Prostate gland (tissue), 2 donors: ENCODE measurements at regions not wholly inside any gene's neighbourhood (a gene's known extent, or its start where the extent isn't known, plus 50 kb on each side); places are given as distances from the start of the nearest gene placed in this dataset.
"Not testable (repeated sequence)": the region's sequence is repeated elsewhere in the genome, so short reads cannot be mapped to it uniquely, and the experiment has no call there.

ENCODE experiments used
- DNase-seq: peaks from one replicate; pipeline ENCODE4 v3.0.0-alpha.2; 2019; ENCODE audit warnings: low spot score
- H3K27ac ChIP-seq, 2 donors: fragments of 200-600 bp; sonication (generic); 2 replicates each; pipeline ENCODE4 v1.5.1; 2017 to 2019
- H3K27me3 ChIP-seq: fragments of 200-600 bp; sonication (generic); replicated peaks from 2 replicates; pipeline ENCODE4 v1.5.1; 2019; ENCODE audit not compliant: insufficient read depth
- H3K36me3 ChIP-seq, 2 donors: fragments of 200-600 bp; sonication (generic); 1 replicate in 1 of 2; 2 replicates in 1 of 2; pipeline versions ENCODE4 v1.5.1 to v1.8.1; 2017 to 2019
- H3K4me1 ChIP-seq: fragments of 200-600 bp; sonication (generic); replicated peaks from 2 replicates; pipeline ENCODE4 v1.5.1; 2019
- H3K4me3 ChIP-seq, 2 donors: fragments of 200-600 bp; sonication (generic); 2 replicates each; pipeline ENCODE4 v1.5.1; 2017 to 2019
- H3K9me3 ChIP-seq: fragments of 200-600 bp; sonication (generic); 2 replicates; pipeline ENCODE4 v1.5.1; 2017
- POLR2A ChIP-seq: fragments of 450-650 bp; IDR thresholded peaks from one replicate; pipeline ENCODE4 v1.6.1; 2016; ENCODE audit warnings: antibody characterized with exemption, mild to moderate bottlenecking
- POLR2AphosphoS5 ChIP-seq: sonication (generic); formaldehyde crosslinking; IDR thresholded peaks from one replicate; pipeline ENCODE4 v1.6.1; 2017; ENCODE audit warnings: antibody characterized with exemption
- WGBS: methylation state at CpG from one replicate; pipeline ENCODE4 v1.1.5; 2018; 5-methylcytosine and 5-hydroxymethylcytosine counted together
- intact Hi-C: fragments of 100-400 bp; cut with DNase I; formaldehyde crosslinking; loops from one replicate; pipeline ENCODE4 v1.14.2; 2022
- TF ChIP-seq, protein P1 (sequence below), 4 experiments: fragments of 200-600 bp in 2 of 4; fragments of 450-650 bp in 2 of 4; sonication (generic) in 2 of 4; IDR thresholded peaks; 1 replicate in 3 of 4; 2 replicates in 1 of 4; pipeline ENCODE4 v1.5.1; 2016 to 2019; ENCODE audit warnings: antibody characterized with exemption in 4 of 4, mild to moderate bottlenecking in 2 of 4, moderate library complexity in 2 of 4

DNA sequence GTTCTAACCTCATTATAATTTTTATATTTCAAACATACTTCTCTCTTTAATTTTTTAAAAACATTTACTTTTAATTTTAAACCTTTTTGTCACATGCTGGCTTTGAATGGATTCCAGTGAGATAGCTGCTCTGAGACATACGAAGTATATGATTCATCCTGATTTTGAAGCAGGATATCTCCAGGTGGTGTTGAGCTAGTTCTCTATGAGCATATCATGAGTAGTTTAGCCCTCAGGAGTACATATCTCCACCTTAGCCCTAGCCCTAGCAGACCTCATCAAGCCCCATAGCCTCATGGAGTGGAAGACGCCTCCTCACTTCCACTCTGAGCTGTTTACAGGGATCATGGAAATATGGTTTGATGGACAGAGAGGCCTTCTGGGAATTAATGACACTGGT is 183.2 kb upstream of the C21orf91 start:
- Histone ChIP-seq H3K36me3 (no peaks in the 10 kb centered on the region), H3K27ac (no peak overlapping the region), H3K4me3 (no peak overlapping the region), H3K9me3 (no peaks in the 10 kb centered on the region), H3K27me3 (no peaks in the 10 kb centered on the region), H3K4me1 (no peaks in the 10 kb centered on the region)
- TF ChIP-seq POLR2A (no peak), POLR2AphosphoS5 (no peak)
- TF ChIP-seq, protein P1, sequence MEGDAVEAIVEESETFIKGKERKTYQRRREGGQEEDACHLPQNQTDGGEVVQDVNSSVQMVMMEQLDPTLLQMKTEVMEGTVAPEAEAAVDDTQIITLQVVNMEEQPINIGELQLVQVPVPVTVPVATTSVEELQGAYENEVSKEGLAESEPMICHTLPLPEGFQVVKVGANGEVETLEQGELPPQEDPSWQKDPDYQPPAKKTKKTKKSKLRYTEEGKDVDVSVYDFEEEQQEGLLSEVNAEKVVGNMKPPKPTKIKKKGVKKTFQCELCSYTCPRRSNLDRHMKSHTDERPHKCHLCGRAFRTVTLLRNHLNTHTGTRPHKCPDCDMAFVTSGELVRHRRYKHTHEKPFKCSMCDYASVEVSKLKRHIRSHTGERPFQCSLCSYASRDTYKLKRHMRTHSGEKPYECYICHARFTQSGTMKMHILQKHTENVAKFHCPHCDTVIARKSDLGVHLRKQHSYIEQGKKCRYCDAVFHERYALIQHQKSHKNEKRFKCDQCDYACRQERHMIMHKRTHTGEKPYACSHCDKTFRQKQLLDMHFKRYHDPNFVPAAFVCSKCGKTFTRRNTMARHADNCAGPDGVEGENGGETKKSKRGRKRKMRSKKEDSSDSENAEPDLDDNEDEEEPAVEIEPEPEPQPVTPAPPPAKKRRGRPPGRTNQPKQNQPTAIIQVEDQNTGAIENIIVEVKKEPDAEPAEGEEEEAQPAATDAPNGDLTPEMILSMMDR (IDR thresholded peaks at IDR 0.05), result no peak
- intact Hi-C loops, result no loop called here
- 96% methylated on average over 2 of the region's 2 CpGs for WGBS
- no peak for DNase-seq

DNA sequence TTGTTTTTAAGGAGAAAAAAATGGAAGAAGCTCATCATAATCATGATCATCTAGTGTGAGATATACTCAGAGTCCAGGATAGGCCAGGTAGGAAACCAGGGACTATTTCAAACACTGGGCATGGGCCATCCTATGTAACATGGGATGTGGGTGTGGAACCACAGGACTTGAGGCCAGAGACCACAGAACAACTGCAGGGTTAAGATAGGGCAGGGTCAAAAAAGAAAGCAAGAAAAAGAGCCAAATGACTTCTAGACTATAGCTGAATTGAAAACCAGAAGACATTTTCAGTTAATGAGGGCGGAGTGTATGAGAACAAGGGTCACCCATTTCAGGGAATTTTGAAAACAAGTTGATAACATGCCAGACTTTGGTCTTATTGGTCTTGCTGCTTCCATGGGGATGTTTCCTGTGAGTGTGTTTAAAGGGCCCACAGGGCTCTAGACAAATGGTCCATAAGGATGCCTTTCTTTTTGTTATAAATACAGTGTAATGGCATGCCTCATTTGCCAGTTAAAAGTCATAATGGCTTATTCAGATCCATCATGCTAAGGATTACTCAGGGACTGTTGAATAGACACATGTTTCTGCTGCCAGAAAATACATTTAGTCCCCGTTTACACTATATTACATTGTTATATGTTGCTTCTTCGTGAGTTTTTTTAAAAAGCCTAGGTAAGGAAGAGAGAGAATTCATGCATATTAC is 182.0 kb upstream of the C21orf91 start:
- Histone ChIP-seq H3K27ac (no peak overlapping the region), H3K36me3 (no peaks in the 10 kb centered on the region), H3K9me3 (no peaks in the 10 kb centered on the region), H3K4me3 (no peak overlapping the region), H3K4me1 (no peaks in the 10 kb centered on the region), H3K27me3 (no peaks in the 10 kb centered on the region)
- TF ChIP-seq POLR2AphosphoS5 (no peak), POLR2A (no peak)
- TF ChIP-seq, protein P1 (IDR thresholded peaks at IDR 0.05), result no peak
- intact Hi-C loops, result no loop called here
- DNase-seq, result no peak
- WGBS, result 85% methylated on average over 3 of the region's 3 CpGs

DNA sequence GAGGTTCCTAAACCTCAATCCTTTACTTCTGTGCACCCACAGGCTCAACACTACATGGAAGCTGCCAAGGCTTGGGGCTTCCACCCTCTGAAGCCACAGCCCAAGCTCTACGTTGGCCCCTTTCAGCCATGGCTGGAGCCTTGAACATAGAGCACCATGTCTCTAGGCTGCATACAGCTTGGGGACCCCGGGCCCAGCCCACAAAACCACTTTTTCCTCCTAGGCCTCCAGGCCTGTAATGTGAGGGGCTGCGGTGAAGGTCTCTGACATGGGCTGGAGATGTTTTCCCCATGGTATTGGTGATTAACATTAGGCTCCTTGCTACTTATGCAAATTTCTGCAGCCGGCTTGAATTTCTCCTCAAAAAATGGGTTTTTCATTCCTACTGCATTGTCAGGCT is 179.4 kb upstream of the C21orf91 start:
- H3K9me3 ChIP-seq, H3K4me3 ChIP-seq, H3K27me3 ChIP-seq, DNase-seq, H3K4me1 ChIP-seq, H3K36me3 ChIP-seq, H3K27ac ChIP-seq, intact Hi-C loops: not testable (repeated sequence)
- 94% methylated on average over 4 of the region's 4 CpGs for WGBS

DNA sequence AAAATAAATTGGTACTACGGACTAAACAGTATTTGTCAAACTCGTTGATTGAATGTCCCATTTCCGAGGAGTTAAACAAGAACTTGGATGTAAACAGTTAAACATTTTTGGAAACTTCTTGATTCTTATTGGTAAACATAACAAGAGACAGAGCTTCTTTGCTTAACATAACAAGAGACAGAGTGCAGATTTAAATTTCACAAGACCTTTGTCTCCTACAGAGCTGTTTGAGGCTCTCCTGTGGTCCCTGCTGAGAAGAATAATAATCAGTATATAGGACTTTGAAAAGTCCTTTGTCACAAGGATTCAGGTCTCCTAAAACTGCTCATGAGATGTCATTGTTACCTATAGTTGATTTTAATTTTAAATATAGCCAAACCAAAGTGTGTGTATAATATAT is 170.6 kb upstream of the C21orf91 start:
- Histone ChIP-seq H3K9me3 (no peaks in the 10 kb centered on the region), H3K36me3 (no peaks in the 10 kb centered on the region), H3K27ac (no peak overlapping the region), H3K27me3 (no peaks in the 10 kb centered on the region), H3K4me1 (no peaks in the 10 kb centered on the region), H3K4me3 (no peak overlapping the region)
- WGBS, result 68% methylated on average over 3 of the region's 3 CpGs
- no peak for TF ChIP-seq POLR2A
- TF ChIP-seq, protein P1 (IDR thresholded peaks at IDR 0.05), result no peak
- intact Hi-C loops, result no loop called here
- no peak for DNase-seq

DNA sequence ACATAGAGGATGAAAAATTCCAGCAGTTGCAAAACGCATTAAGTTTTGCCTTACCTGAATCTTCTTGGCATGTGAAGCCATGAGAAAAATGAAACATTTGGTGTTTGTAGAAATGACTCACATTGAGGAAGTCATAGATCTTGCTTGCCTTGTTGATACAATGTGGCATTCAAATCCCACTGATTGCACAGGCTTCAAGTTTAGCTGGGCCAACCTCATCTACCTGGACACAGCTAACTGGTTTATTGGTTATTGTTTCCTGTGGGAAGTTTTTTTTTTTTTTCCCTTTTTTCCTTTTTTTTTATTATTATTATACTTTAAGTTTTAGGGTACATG is 168.9 kb upstream of the C21orf91 start:
- no peak overlapping the region for H3K27ac ChIP-seq
- TF ChIP-seq, protein P1 (IDR thresholded peaks at IDR 0.05), result no peak
- TF ChIP-seq POLR2A (no peak), POLR2AphosphoS5 (no peak)
- no peaks in the 10 kb centered on the region for H3K36me3 ChIP-seq
- no peaks in the 10 kb centered on the region for H3K9me3 ChIP-seq
- WGBS, result 28% methylated on average over 1 of the region's 1 CpG
- H3K4me3 ChIP-seq, result no peak overlapping the region
- no peak for DNase-seq
- intact Hi-C loops, result no loop called here
- no peaks in the 10 kb centered on the region for H3K27me3 ChIP-seq
- no peaks in the 10 kb centered on the region for H3K4me1 ChIP-seq
